Lower leg skin (tissue), 4 donors: ENCODE measurements at regions not wholly inside any gene's neighbourhood (a gene's known extent, or its start where the extent isn't known, plus 50 kb on each side); places are given as distances from the start of the nearest gene placed in this dataset.
"Not testable (repeated sequence)": the region's sequence is repeated elsewhere in the genome, so short reads cannot be mapped to it uniquely, and the experiment has no call there.

Source experiments
- DNase-seq, 2 donors: peaks; one replicate each; pipeline ENCODE4 v3.0.0-alpha.2; 2019; ENCODE audit warnings: low spot score in 2 of 2
- H3K4me3 ChIP-seq: fragments of 200-600 bp; sonication (generic); 2 replicates; pipeline ENCODE4 v1.5.1; 2017; ENCODE audit warnings: mild to moderate bottlenecking, low read depth; ENCODE audit not compliant: poor library complexity, severe bottlenecking
- CTCF ChIP-seq, 3 donors: fragments of 450-650 bp; IDR thresholded peaks; one replicate each; pipeline ENCODE4 v1.5.1; 2016; ENCODE audit warnings: antibody characterized with exemption in 3 of 3, mild to moderate bottlenecking in 3 of 3, moderate library complexity in 2 of 3
- POLR2A ChIP-seq, 2 donors: fragments of 450-650 bp; IDR thresholded peaks; one replicate each; pipeline ENCODE4 v1.6.1; 2016 to 2017; ENCODE audit warnings: antibody characterized with exemption in 2 of 2, mild to moderate bottlenecking in 1 of 2, moderate library complexity in 1 of 2
- WGBS, 2 donors: methylation state at CpG; one replicate each; pipeline ENCODE4 v1.1.5; 2018; 5-methylcytosine and 5-hydroxymethylcytosine counted together
- intact Hi-C: fragments of 100-400 bp; cut with DNase I; formaldehyde crosslinking; loops from one replicate; pipeline ENCODE4 v1.15.0; 2023; ENCODE audit warnings: low total_unique reads

GRCh38 chr10:6936931-6937330, 356.9 kb upstream of the PRKCQ start:
- no peak overlapping the region for H3K4me3 ChIP-seq
- TF ChIP-seq CTCF (IDR thresholded peaks at IDR 0.05) (no peak), POLR2A (IDR thresholded peaks at IDR 0.05) (no peak)
- intact Hi-C loops = no loop called here
- no peak for DNase-seq

GRCh38 chr10:6929148-6929830, 349.2 kb upstream of the PRKCQ start:
- no peak for TF ChIP-seq CTCF (IDR thresholded peaks at IDR 0.05)
- TF ChIP-seq POLR2A (IDR thresholded peaks at IDR 0.05) = no peak
- H3K4me3 ChIP-seq = no peak overlapping the region
- 61 to 66% methylated on average over 9 of the region's 9 CpGs for WGBS, 2 donors
- intact Hi-C loops = no loop called here
- DNase-seq = peak in 1 of 2 donors; percentile 52

- no peak for DNase-seq
- TF ChIP-seq CTCF (IDR thresholded peaks at IDR 0.05) (no peak), POLR2A (IDR thresholded peaks at IDR 0.05) (no peak)
- WGBS, 2 donors = 72 to 79% methylated on average over 5 of the region's 5 CpGs
- intact Hi-C loops = no loop called here
- no peak overlapping the region for H3K4me3 ChIP-seq
Observed at GRCh38 chr10:6928586-6928985, 348.5 kb upstream of the PRKCQ start.

- 88 to 92% methylated on average over 2 of the region's 2 CpGs for WGBS, 2 donors
- H3K4me3 ChIP-seq = no peak overlapping the region
- TF ChIP-seq POLR2A (IDR thresholded peaks at IDR 0.05) (no peak), CTCF (IDR thresholded peaks at IDR 0.05) (no peak)
- DNase-seq = no peak
- intact Hi-C loops = no loop called here
Observed at GRCh38 chr10:6926971-6927370, 346.9 kb upstream of the PRKCQ start.

- TF ChIP-seq POLR2A (IDR thresholded peaks at IDR 0.05) (no peak), CTCF (IDR thresholded peaks at IDR 0.05) (no peak)
- 81 to 84% methylated on average over 2 of the region's 2 CpGs for WGBS, 2 donors
Observed at GRCh38 chr10:6925146-6925545, 345.1 kb upstream of the PRKCQ start.

GRCh38 chr10:6924166-6924565, 344.1 kb upstream of the PRKCQ start:
- H3K4me3 ChIP-seq = no peak overlapping the region
- DNase-seq = no peak
- WGBS, 2 donors = 22 to 26% methylated on average over 4 of the region's 4 CpGs
- intact Hi-C loops = no loop called here
- no peak for TF ChIP-seq POLR2A (IDR thresholded peaks at IDR 0.05)
- TF ChIP-seq CTCF (IDR thresholded peaks at IDR 0.05) = no peak

More at GRCh38 chr10:6925146-6925545, 345.1 kb upstream of the PRKCQ start:
- H3K4me3 ChIP-seq = no peak overlapping the region
- intact Hi-C loops = no loop called here
- no peak for DNase-seq

GRCh38 chr10:6921026-6921425, 340.9 kb upstream of the PRKCQ start:
- WGBS, 2 donors = 90 to 97% methylated on average over 15 to 16 of the region's 16 CpGs
- DNase-seq, intact Hi-C loops, H3K4me3 ChIP-seq: not testable (repeated sequence)
